Stimulated activated CD8-positive, alpha-beta memory T cell treated with anti-CD3 and anti-CD28 coated beads, Interleukin-4, amount 100 ng/mL, for 24 hours (primary cell): ENCODE measurements at regions not wholly inside any gene's neighbourhood (a gene's known extent, or its start where the extent isn't known, plus 50 kb on each side); places are given as distances from the start of the nearest gene placed in this dataset.

Source experiments
- DNase-seq: peaks from one replicate; pipeline ENCODE4 v3.0.0-alpha.2; 2020; ENCODE audit warnings: low read depth

GRCh38 chr1:208640295-208640694 lies 396.1 kb upstream of the PLXNA2 start:
- DNase-seq, result no peak

DNA sequence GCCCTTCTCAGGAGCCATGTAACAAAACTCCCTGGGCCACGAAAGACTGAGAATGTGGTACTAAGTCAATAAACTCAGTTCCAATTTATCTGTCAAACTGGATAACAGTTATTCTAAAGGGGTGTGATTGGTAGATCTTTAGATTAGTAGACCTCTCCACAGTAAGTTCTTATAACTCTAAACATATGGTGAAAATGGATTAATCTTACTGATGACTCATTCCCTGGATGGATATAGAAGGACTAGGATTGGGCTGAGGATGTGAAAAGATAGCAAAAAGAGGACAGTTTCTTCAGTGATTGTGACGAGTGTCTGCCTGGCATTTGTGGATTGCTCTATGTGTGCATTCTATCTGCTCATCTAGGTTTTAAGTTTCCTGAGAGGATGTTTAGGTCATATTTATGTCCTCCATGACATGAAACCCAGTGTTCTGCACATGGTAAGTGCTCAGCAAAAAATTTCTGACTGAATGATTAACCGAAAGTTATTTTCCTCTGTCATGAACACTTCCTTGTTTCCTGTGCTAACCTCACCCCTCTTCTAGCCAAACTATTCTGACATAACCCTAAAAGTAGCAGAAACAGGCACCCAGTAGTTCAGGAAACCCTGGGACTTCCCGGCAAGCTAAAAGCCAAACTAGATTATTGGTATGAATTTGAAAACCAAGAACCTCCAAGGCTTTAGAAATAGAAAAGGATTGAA lies 397.5 kb upstream of the PLXNA2 start:
- no peak for DNase-seq

GRCh38 chr1:208643005-208643597 lies 398.9 kb upstream of the PLXNA2 start:
- DNase-seq, result no peak

DNA sequence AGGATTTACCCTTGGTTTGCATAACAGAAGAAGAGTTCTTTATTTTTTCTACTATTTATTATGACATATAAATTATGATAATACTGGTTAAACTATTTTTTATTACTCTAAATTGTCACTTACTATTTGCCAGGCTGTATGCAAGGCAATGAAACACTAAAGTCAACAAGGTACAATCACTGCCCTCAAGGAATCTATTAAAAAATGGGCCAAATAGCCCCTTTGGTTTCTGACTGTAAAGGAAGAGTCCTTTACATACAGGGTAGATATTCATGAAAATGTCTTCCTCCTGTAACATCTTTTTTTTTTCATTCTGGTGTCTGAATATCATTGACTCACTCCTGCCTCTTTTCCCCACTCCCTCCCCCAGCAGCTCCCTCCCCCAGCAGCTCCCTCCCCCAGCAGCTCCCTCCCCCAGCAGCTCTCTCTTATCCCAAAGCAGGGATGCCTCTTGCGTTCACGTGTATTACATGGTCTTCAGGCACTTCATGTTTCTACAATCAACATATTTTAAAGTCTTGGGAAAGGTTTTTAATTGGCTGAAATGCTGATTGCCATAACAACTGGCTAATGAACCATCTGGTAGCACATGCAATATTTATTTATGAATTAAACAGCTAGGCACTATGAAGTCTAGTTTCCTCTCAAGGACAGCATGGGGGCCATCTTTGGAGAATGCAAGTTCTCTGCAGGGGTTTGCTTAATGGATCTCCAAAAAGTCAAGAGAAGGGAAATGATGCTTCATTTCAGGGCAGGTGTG lies 400.4 kb upstream of the PLXNA2 start:
- no peak for DNase-seq

- DNase-seq, result no peak
Observed at GRCh38 chr1:208646431-208646830, 402.2 kb upstream of the PLXNA2 start.

- DNase-seq, result no peak
Observed at GRCh38 chr1:208648146-208648545, 404.0 kb upstream of the PLXNA2 start.

DNA sequence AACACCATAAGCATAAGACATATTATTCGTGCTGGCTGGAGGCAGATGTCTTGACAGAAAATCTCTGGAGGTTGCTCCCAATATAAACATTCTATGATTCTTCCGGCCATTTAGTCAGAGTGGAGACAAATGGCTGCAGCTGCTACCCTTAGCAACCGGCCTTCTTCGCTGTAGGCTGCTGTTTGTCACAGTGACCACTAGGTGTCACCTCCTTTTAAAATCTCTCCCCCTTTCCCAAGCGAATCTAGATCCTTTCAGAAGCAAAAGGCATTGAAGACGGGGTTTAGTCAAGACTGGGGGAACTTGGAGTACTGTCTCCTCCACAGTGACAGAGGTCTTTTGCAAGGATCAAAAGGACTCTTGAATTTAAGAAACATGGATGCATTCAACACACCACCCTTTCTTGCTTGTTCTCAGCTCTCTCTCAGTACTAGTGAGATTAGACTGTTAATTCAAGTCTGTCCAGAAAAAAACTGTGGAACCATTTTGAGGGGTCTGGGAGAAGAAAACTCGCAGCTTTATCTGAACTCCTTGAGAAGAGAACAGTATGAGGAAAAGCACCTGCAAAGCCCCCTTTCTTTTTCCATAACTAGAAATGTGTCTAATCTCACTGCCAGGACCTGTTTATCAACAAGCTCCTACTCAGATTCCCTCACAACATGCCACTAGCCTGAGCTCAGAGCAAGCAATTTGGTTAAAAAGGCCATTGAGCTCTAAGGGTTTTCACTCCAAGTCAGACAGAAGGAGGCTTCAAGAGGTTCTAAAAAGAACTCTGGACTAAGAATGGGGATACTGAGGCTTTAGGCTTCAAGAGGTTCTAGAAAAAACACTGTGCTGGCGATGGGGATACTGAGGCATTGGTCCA lies 408.3 kb upstream of the PLXNA2 start:
- no peak for DNase-seq

DNA sequence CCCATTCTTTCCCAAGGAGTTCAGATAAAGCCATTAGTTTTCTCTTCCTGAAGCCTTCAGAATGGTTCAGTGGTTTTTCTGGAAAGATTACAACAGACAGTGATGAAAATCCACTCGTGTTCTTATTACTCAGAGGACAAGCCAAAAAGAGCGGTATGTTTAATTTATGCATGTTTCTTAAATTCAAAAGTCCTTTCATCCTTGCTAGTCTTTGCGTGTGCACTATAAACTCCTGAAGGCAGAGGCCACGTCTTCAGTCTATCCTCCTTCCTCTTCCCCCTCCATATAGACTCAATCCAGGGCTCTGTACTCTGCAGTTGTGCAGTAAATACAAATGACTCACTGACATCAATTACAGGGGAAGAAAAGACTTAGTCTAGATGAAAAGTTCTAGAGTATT lies 409.2 kb upstream of the PLXNA2 start:
- DNase-seq, result no peak

- no peak for DNase-seq
Observed at GRCh38 chr1:208654241-208654640, 410.1 kb upstream of the PLXNA2 start.

GRCh38 chr1:208665936-208666335 lies 421.8 kb upstream of the PLXNA2 start:
- DNase-seq, result no peak

DNA sequence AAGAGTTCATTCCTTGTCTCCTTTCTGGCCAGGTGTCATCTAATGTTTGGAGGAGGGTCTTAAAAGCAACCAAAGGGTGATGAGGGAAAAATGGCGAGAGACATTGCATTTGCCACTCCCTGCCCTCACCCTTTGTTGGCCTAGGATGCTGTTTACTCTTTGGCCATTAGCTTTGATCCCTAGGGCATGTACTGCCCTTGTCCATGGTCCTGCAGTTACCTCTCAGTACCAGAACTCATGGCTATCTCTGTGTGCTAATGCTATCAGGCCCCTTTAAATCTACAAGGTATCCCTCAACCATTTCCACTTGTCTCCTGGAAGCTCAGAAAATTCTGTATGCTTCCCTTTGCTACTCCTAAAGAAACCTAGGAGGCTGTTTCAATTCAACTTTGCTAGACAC lies 424.8 kb upstream of the PLXNA2 start:
- no peak for DNase-seq

GRCh38 chr1:208670778-208671177 lies 426.6 kb upstream of the PLXNA2 start:
- DNase-seq, result no peak

GRCh38 chr1:208681878-208682663 lies 437.9 kb upstream of the PLXNA2 start:
- DNase-seq, result no peak

DNA sequence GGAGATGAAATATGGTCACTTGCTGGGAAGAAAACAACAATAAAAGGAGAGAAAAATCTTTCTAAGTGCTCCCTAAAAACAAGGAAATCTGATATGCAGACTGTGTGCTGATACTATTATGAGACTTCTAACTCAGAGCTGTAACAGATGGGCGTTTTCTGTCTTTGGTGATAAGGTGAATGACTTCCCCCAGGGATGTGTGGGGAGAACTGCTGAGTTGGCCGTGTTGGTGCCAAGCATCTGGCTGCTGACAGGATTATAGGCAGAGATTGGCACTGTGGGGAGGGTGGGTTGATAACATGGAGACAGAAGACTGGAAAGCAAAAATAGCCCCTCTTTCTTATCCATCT lies 438.5 kb upstream of the PLXNA2 start:
- no peak for DNase-seq

GRCh38 chr1:208683141-208683540 lies 439.0 kb upstream of the PLXNA2 start:
- no peak for DNase-seq

DNA sequence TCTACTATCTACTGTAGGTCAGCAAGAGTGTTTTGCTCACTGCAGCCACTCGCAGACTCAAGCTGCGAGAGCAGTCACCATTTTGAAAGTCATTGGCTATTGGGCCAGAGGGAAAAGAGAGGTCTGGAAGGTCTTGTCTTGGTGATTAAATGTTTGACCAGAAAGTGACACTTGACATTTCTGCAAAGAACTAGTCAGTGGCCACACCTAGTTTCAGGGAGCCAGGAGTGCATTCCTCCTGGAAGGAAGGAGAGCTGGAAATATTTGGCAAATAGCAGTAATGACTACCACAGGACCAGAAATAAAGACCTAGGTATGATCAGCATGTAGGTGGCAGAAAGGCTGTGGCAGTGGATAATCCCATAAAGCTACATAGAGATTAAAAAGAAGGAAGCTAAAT lies 440.0 kb upstream of the PLXNA2 start:
- DNase-seq, result no peak

DNA sequence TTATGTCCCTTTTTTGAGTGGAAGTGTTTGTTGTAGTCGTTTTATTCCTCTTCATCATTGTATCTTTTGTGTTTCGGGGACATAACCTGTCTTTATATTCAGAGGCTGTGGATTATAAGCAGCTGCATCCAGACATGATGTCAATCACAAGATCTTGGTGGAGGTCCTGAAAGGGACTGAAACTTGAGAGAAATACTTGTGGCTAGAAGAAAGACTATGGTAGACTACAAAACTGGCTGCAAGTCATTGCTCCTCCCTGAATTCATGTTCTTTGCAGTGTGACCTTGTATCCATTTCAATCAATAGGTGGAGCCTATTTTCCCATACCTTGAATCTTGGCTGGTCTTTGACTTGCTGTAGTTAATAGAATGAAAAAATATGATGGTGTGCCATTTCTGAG lies 442.4 kb upstream of the PLXNA2 start:
- DNase-seq, result no peak

GRCh38 chr1:208688656-208689315 lies 444.6 kb upstream of the PLXNA2 start:
- no peak for DNase-seq

GRCh38 chr1:208691012-208691411 lies 446.8 kb upstream of the PLXNA2 start:
- DNase-seq, result no peak

GRCh38 chr1:208709981-208710380 lies 465.8 kb upstream of the PLXNA2 start:
- DNase-seq, result no peak

GRCh38 chr1:208714323-208714722 lies 470.1 kb upstream of the PLXNA2 start:
- no peak for DNase-seq
